ENCODE measurements at regions not wholly inside any gene's neighbourhood (a gene's known extent, or its start where the extent isn't known, plus 50 kb on each side); places are given as distances from the start of the nearest gene placed in this dataset.

- TF ChIP-seq CTCF (IDR thresholded peaks at IDR 0.05) (no peak), EP300 (IDR thresholded peaks at IDR 0.05; ENCODE audit: low read depth) (no peak)
Measured at GRCh38 chrX:9291629-9292028, 173.2 kb upstream of the TBL1X start.
